HG02571 (cell line): ENCODE measurements at regions not wholly inside any gene's neighbourhood (a gene's known extent, or its start where the extent isn't known, plus 50 kb on each side); places are given as distances from the start of the nearest gene placed in this dataset.
A peak's percentile ranks its signal among the peaks of the same experiment; 100 is the strongest.

Source experiments
- ATAC-seq: cut with Tn5 transposase; IDR thresholded peaks from one replicate; pipeline ENCODE4 v1.9.1; 2021; ENCODE audit warnings: mild to moderate bottlenecking, moderate library complexity; ENCODE audit not compliant: unreplicated experiment

DNA sequence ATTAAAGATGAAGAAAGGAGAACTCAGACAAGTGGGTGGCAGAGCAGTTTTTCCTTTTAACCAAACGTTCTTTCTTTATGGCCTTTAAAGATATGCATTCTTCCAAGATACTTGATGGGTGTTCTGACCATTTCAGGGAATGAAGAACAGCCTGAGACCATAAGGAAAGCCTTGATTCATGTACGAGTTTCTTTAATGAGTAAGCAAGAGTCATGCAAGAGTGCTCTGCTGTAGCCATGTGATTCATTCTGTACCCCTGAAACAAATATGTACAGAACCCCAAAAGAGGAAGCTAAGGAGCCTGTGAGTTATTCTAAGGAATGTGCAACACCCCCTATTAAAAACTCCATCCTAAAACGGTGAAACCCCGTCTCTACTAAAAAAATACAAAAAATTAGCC, 372.8 kb downstream of the MTX2 start:
- ATAC-seq = no peak

DNA sequence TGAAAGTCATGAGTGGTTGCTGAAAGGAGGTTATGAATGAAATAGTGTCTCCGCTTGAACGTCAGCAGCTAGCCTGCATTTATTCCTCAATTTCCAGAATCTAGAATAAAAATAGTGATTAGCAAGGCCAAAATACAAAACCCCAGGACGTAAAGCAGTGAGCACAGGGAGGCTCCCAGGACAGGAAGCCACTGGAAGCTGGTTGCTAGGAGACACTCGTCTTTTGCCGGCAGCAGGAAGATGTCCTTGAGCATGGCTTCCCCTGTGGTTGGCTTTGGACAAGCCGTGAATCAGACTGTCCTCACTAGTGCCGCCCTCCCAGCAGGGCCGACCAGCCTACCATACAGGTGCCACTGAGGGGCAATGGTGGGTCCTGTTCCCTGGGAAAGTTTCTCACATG, 374.4 kb downstream of the MTX2 start:
- no peak for ATAC-seq

DNA sequence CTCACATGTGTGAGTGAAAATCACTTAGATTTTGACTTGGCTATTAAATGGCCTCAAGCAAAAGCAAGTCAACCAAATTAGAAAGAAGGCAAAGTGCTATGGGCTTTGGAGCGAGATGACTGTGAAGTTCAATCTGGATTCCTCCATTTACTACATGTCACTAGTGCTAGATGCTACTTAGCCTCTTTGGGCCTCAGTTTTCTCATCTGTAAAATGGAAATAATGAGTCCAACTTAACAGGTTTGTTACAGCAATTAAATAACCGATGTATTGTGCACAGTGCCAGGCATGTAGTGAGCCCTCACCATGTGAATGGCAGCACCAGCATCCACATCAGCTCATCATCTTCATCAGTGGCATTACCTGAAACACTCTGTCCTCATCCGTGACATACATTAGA, 376.3 kb downstream of the MTX2 start:
- ATAC-seq = no peak

DNA sequence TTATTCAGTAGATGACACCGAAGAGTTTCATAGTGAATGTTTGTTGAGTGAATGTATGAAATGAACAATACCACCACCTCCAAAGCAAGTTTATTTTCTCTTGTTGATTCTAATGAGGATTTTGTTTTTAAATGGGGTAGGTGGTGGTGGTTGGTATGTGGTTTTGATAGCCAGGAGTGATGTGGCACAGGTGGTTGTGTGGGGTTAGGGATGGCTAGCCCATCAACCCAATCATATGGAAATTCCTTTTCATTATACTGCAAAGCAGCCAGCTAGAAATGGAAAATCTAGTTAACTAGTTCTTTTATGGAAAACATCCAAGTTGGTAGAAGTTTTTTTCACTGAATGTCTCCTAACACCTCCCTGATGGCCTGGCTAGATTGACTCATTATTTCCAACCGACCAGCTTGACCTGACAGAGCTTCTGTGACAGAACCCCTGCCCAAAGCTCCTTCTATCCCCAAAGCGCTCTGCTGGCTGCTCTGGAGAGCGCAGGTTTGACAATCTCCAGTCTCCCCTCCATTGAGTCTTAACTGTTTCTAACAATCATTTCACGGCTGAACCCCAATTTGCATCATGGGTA, 376.9 kb downstream of the MTX2 start:
- ATAC-seq = no peak

DNA sequence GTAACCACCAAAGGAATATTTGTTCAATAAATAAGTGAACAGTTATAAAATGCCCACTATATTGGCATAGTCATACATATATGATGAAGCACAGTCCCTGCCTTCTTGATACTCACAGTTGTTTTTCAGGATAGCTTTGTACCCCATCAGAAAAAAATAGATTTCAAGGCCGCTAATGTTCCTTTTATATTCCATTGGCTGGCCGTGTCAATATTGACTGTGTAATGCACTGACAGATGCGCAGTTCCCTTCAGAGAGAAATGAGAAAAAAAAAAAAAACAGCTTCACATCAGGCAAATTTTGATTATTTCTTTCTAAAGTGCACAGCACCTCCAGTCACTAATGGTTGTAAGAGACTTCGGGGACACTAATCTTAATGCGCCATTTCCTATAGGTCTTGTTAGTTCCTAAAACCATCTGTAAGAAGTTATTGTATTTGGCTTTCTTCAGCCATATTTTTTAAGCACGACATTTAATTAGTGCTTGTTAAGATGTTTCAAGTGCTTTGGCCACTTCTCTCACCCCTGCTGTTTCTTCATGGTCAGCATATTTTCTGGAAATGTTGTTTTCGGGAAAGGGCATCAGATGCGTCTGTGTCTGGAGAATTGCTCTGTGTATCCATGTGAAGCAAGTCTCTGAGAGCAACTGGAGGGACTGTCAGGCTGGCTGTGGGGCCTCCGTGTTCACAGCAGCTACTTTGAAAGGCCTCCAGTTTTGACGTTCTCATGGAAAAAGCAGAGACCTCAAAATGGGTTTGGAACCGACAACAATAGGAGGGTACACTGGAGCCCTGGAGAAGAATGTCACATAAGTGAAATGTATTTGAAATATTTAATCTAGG, 378.3 kb downstream of the MTX2 start:
- no peak for ATAC-seq

DNA sequence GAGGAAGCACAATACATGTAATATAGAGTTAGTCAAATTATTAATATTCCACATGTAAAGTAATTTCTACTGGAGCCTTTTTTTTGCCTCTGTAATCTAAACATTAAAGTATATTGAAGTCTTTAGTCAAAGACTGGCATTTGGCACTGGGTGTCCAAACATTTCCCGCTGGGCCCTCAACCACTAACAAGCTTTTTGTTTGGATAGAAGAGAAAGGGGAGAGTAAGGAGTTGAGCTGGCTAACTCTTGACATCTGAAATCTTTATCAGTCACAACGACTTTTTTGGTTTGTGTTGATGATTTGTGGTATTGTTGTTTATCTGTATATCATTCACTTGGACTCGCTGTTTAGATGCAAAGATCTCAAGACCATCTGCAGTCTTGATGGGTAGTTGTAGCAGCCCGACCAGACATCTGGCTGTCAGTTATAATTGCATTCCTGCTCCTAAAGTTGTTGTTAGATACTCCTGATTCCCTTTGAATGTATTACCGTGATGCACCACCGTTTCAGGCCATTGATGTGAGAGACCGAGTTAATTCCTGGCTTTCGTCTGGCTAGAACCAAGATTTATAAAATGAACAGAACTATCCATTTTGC, 379.6 kb downstream of the MTX2 start:
- no peak for ATAC-seq

DNA sequence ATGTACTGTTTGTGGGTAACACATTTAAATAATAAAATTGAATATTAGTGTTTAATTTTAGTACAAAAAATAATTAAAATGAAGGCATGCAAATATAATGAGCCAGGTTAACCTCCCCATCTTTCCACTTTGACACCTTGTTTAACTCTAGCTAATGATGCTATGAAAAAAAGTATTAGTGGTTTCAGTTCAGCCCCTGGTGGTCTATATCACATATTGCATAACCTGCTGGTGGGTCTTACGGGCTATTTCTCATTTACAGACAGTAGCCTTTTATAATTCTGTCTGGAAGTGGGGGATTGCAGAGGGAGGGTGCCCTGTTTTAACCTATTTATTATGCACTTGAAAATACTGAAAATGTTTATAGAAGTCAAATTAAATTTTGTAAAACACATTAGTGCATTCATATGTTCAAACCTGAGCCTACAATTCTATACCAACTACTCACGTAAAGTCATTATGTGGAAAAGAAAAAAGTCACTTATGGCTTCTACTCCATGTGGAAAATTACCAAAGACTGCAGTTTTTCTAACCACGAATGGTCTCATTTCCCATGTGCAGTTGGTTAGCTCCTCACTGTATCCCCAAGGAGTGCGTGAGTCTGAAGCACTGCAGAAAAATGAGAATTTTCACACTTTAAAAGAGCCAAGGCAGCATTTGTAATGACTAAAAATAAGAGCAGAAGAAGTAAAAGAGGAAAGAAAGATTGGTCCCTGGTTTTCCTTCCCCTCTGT, 381.0 kb downstream of the MTX2 start:
- ATAC-seq = no peak

DNA sequence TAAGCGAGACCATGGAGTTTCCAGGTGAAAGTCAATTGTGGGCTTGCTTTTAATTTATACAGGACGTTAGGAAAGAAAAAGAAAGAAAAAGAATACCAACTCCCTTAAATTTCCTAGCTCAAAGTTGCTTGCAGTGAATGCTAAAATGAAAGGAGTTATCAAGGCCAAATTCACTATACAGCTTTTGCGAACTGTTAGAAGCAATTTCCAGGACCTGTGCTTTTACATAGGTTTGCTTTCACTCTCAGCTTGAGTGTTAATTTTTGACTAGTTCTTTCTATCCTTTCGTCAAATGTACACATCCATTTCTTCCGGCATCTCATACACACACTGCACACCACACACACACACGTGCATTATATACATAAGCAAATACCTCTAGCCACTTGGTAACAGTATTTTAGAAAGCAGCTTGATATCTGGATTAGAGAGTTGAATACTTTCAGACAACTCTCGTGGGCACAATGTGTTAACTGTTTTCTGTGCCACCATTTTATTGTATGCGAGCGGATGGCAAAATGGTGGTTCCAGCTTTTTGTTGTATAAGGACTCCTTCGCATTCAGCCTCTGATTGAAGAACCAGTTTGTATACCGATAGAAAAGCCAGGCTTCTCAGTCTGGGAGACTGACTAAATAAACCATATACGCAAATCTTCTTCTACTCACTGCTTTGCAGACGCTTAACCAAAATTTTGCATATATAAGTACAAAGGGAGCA, 381.8 kb downstream of the MTX2 start:
- ATAC-seq = no peak

DNA sequence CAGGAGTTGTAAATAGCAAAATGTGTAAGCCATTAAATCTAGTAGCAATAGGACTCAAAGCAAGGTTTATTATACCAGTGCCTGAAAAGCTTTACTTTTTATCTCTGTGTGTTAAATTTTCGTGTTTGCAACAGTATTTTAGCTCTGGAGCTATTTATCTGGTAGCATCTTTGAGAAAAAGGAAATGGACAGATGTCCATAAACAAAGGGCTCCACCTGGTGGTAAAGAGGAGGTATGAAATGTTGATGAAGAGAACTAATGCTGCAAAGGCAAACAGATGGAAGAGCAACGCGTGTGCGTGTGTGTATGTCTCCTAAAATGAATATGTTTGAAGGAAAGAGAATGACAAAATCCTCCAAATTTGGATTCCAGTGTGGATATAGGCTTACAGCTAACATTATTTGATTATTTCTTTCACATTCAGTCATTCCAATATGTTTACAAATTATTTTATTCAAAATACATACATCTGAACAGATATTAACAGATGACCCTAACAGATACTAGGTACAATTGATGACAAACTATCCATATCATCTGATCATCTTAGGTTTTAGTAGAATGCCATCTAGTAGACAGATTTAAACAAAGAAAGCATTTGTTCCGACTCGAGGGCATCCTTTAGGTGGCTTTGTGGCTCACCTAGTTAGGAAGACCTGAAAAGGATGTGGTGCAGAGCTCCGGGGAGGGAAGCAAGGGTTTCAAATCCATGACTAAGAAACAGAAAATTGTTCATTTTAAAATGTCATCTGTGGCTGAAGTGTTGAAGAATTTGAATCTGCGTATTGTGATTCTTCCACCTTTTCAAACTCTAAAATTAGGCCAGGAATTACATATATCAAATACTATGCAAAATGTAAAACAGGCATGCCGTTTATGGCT, 383.3 kb downstream of the MTX2 start:
- no peak for ATAC-seq

DNA sequence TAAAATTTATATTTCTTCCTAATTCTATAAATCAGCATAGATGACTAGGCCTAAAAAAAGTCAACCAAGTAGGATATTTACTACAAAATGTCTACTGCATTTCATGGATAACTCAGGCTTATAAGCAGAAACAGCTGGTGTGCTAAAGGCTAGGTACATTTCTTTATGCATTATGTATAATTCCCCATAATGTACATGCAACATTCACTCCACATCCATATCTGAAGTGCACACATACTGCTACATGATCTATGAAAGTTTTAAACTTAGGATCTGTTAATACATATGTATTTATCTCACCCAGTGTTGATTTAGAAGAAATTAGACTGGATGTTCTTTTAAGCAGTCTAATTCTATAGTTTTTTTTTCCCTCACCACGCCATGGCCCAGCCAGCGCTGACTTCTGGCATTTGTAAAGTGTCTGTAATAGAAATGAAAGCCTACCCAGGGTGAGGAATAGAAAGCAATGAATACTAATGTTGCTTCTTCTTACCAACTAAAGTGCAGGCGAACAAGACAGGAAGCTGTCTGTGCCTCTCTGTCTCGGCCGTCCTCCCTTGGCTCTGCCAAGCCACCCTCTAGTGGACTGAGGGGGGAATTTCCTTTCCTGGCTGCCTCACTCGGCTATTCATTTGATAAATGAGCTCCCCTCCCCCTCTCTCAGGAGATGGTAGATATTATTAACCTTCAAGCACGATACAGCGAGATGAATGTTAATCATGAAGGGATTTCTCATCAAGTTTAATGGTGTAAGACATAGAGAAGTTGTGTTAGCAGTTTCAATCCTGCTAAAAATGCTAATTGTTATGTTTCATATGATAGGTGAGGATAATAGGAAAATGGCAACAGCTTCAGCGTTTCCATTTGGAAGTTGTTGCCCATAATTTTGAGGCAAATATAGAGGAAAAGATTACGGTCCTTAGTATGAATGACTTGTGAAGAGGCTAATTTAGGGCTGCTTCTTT, 384.5 kb downstream of the MTX2 start:
- peak; percentile 76 for ATAC-seq

DNA sequence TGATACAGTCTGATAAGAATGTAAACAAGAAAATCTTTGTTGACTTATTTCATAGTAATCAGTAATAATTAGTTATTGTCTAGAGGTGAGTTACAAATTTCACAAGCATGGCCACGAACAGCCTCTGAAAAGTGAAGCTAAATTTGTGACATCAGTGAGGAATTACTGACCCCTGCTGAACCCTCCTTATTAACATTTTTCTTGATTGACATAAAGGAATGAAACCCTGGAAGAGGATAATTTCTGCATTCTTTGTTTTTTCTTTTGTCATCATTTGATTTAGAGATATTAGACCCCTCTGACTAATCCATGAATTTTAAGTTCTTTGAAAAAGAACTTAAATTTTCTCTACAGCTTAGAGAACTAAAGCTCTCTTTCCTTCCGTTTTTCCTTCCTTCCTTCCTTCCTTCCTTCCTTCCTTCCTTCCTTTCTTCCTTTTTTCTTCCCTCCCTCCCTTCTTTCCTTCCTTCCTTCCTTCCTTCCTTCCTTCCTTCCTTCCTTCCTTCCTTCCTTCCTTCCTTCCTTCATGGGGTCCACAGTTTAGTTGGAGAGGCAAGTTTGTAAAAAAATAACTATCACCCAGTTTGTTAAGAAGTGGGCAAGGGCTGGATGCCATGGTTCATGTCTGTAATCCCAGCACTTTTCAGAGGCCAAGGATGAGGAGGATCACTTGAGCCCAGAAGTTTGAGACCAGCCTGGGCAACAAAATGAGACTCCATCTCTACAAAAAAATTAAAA, 387.0 kb downstream of the MTX2 start:
- no peak for ATAC-seq

DNA sequence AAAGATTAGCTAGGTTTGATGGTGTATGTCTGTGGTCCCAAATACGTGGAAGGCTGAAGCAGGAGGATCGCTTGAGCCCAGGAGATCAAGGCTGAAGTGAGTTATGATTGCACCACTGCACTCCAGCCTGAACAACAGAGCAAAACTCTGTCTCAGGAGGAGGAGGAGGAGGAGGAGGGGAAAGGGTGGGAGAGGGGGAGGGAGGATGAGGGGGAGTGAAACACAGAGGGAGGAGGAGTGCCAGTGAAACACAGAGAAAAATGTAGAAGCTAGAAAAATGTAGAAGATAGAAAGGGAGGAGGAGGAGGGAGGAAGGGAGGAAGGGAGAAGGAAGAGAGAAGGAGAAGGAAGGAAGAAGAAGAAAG, 387.5 kb downstream of the MTX2 start:
- ATAC-seq = no peak

DNA sequence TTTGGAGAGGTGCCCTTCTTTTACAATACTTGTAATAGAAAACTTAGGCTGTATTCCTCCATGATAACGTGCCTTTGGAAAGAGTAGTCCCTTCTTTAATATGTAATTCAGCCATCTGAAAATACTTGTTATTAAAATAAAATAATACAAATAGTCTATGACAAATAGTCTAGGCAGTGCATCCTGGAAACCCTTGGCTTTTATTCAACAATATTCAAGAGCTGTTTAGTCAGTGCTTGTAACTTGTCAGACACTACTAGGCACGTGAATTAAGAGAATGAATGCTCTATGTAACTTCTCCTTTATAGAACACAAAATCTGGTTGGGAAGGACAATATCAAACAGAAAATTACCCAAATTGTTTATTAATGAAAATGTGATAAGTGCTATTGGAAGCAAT, 388.2 kb downstream of the MTX2 start:
- no peak for ATAC-seq

DNA sequence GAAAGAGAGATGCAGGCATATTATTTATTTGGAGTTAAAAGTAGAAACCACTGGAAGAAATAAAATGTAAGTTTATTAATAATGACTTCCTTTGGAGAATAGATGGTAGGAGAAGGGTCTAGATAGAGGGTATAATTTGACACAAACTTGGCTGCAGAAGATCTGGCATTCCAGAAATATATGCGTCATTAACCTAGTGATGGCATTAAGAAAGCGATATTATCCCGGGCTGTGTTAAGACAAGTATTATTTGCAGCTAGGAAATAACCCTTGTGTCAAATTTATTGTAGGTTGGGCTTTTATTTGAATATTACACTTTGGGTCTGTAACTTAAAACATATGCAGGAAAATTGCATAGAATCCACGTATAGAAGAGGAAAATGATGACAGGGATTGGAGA, 389.5 kb downstream of the MTX2 start:
- no peak for ATAC-seq

DNA sequence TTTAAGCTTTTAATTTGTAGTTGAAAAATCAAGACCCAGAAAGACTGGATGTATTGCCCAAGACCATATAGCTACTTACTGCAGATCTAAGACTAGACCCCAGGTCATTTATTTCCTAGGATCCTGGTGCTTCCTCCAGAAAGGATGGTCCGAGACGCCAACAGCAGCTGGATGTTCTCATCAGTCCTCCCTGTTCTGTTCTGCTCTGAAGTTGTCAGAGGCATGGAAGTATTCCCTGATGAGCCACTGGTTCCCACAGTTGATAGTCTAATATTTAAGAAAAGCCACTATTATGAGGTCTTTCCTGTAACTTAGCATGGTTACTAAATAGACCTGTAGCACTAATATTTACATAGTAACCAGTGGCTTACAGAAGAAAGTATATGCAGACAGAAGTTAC, 393.5 kb downstream of the MTX2 start:
- no peak for ATAC-seq

DNA sequence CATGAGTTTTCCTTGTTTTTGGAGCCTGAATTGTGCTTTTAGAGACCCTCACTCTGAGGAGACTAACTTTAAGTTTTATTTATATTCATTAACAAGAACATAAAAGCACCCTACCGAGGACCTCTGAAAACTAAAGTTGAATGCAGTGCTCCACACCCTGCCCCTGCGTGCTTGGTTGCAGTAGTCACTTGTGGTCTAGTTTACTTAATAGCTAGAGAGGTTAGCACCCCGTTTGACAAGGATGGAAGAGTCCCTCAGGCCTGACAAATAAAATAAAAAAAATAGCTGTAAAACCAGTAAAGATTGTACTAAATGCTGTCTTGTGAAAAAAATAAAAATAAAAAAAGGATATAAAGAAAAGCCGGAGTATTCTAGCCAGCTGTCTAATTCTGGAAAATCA, 395.2 kb downstream of the MTX2 start:
- no peak for ATAC-seq

DNA sequence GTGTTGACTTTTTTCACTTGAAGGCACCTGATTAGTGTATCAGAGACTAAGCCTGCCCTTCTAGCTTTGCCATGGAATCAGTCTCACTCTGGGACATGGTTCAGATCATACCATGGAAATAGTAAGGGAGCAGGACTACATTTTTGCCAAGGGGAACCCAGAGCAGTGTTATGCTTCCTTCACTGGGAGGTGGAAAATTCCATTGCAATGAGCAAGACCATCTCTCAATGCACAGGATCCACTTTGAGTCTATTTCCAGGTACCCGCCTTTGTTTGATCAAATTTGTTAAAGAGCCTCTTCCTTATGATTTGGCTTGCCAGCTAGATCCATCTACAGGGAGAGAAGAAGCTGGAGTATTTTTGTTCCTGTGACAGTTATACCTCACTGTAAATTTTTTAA, 395.8 kb downstream of the MTX2 start:
- no peak for ATAC-seq

DNA sequence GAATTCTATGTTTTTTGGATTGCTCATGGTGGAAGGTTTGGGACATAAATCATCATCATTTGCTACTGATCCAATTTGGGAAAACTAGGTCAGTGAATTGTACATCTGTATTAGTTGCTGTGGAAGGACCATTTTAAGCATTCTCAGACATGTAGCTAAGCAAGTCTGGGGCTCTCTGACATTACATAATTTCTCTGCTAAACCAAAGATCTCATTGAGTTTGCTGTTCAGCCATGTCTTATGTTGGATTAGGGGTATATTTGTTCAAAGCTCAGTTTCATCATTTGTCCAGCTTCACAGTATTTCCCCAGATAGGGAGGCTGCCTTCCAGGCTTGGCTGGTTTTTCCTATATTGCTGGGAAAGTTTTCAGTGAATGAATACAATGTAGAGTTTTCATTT, 399.7 kb downstream of the MTX2 start:
- no peak for ATAC-seq
